Mucosa of gallbladder (tissue), 1 donor: ENCODE measurements at regions not wholly inside any gene's neighbourhood (a gene's known extent, or its start where the extent isn't known, plus 50 kb on each side); places are given as distances from the start of the nearest gene placed in this dataset.

Source experiments
- DNase-seq: peaks from one replicate; pipeline ENCODE4 v3.0.0-alpha.2; 2020; ENCODE audit warnings: low spot score
- donor health status: DM: no; HTN: no; CAD: no.

GRCh38 chr3:165346503-165346902, 150.3 kb upstream of the SLITRK3 start:
- DNase-seq: no peak

DNA sequence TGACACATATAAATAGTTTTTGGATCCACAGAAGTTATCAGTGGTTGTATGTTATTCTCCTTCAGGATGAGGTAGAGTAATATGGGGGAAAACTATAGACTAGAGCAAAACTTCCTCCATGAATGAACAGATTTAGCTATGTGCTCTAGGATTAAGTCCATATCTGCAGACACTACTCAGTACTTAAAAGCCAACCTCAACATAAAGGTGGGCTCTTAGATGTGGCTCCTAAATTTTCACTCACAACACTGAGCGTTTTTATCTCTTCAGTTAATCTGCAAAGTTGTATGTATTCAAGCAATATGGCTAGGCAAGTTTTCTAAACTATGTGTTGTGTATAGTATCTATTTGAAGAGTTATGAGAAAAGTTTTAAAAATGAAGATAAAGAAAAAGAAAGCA, 147.0 kb upstream of the SLITRK3 start:
- DNase-seq: no peak

DNA sequence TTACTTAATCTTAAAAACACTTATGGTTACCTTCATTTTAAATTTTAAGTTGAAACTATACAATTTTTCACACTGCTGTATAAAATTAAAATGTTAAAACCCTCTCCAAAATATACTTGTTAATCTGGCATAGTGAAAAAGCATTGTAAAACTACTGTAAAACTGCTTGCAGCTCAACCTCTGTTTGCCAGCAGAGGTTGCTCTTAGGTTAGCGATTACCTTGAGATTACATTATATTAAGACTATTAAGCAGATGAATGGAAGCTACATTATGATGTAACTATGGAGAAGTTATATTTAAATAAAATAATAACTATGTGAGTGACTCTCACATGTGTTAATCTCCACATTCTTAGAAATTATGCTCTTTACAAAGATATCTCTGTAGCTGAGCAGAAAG, 143.6 kb upstream of the SLITRK3 start:
- DNase-seq: no peak

DNA sequence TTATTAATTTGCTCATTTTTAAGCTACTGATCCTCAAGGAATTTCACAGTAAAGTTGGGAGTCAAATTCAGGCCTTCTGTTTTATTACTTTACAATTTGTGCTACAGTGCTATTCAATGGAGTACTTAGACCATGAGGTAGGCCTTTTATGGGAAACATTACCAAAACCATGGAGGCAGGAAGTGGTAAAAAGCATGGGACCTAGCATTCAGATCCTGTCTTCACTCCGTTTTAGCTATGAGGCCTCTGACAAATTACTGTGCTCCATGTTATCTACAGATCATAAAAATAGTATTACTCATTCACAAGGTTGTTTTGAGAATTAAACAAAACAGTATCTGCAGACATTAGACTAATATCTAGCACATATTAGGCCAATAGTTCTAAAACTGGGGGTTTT, 140.6 kb upstream of the SLITRK3 start:
- no peak for DNase-seq
